Activated CD8-positive, alpha-beta T cell treated with anti-CD3 and anti-CD28 coated beads for 36 hours (primary cell): ENCODE measurements at regions not wholly inside any gene's neighbourhood (a gene's known extent, or its start where the extent isn't known, plus 50 kb on each side); places are given as distances from the start of the nearest gene placed in this dataset.

Experiments
- ATAC-seq: fragments of 200-7000 bp; cut with Tn5 transposase; one replicate; pipeline ENCODE4 v1.10.0; 2021; ENCODE audit warnings: mild to moderate bottlenecking, moderate library complexity
- CTCF ChIA-PET: fragments of 350-600 bp; sonication (Branson Sonifier 250); formaldehyde crosslinking; loops from one replicate; lab custom pipeline; 2021; ENCODE audit warnings: antibody characterized with exemption; lab: Charles Lee
- POLR2A ChIA-PET: fragments of 350-600 bp; sonication (Branson Sonifier 250); formaldehyde crosslinking; loops from one replicate; lab custom pipeline; 2021; ENCODE audit warnings: antibody characterized with exemption; lab: Charles Lee
- DNase-seq: peaks from one replicate; pipeline ENCODE4 v3.0.0-alpha.2; 2020
- H3K27ac Mint-ChIP-seq: one replicate; pipeline ENCODE4 v1.8.0; 2021; ENCODE audit warnings: mild to moderate bottlenecking, mixed read lengths
- H3K27me3 Mint-ChIP-seq: one replicate; pipeline ENCODE4 v1.8.0; 2021; ENCODE audit warnings: mixed read lengths
- H3K36me3 Mint-ChIP-seq: one replicate; pipeline ENCODE4 v1.8.0; 2021; ENCODE audit warnings: low read depth, mixed read lengths
- H3K4me1 Mint-ChIP-seq: one replicate; pipeline ENCODE4 v1.8.0; 2021; ENCODE audit warnings: low read depth, mixed read lengths
- H3K4me3 Mint-ChIP-seq: one replicate; pipeline ENCODE4 v1.8.0; 2021; ENCODE audit warnings: mild to moderate bottlenecking, moderate library complexity, mixed read lengths
- H3K9me3 Mint-ChIP-seq: one replicate; pipeline ENCODE4 v1.8.0; 2021; ENCODE audit warnings: mixed read lengths
- CTCF ChIP-seq: fragments of 200-600 bp; IDR thresholded peaks from one replicate; pipeline ENCODE4 v1.8.0; 2022; ENCODE audit warnings: antibody characterized with exemption, mild to moderate bottlenecking
- intact Hi-C: fragments of 100-400 bp; cut with micrococcal nuclease; formaldehyde crosslinking; loops from one replicate; pipeline ENCODE4 v1.10.0; 2022

GRCh38 chr14:85911044-85911443, 381.1 kb downstream of the FLRT2 start:
- Mint-ChIP-seq H3K9me3 (no peaks in the 10 kb centered on the region), H3K36me3 (no peaks in the 10 kb centered on the region), H3K4me3 (no peak overlapping the region), H3K27me3 (peaks cover 2% of the 10 kb centered on the region), H3K27ac (no peak overlapping the region), H3K4me1 (no peaks in the 10 kb centered on the region)
- ChIA-PET POLR2A (no interaction called here), CTCF (no interaction called here)
- DNase-seq (no peak), ATAC-seq (no peak)
- intact Hi-C loops, result no loop called here
- no peak for TF ChIP-seq CTCF

- Mint-ChIP-seq H3K4me1 (no peaks in the 10 kb centered on the region), H3K4me3 (no peak overlapping the region), H3K27ac (no peak overlapping the region), H3K9me3 (no peaks in the 10 kb centered on the region), H3K36me3 (no peaks in the 10 kb centered on the region), H3K27me3 (peaks cover 5% of the 10 kb centered on the region)
- DNase-seq (no peak), ATAC-seq (no peak)
- intact Hi-C loops, result no loop called here
- no peak for TF ChIP-seq CTCF
- ChIA-PET POLR2A (no interaction called here), CTCF (no interaction called here)
Measured at GRCh38 chr14:85909581-85909980, 379.6 kb downstream of the FLRT2 start.

- Mint-ChIP-seq H3K4me3 (no peak overlapping the region), H3K27me3 (peaks cover 5% of the 10 kb centered on the region), H3K9me3 (no peaks in the 10 kb centered on the region), H3K4me1 (no peaks in the 10 kb centered on the region), H3K27ac (no peak overlapping the region), H3K36me3 (no peaks in the 10 kb centered on the region)
- POLR2A ChIA-PET, result no interaction called here
- ATAC-seq (no peak), DNase-seq (no peak)
- intact Hi-C loops, result no loop called here
- TF ChIP-seq CTCF, result no peak
- CTCF ChIA-PET, result no interaction called here
Measured at GRCh38 chr14:85907536-85907935, 377.6 kb downstream of the FLRT2 start.

- TF ChIP-seq CTCF, result no peak
- POLR2A ChIA-PET, result no interaction called here
- DNase-seq, result no peak
Measured at GRCh38 chr14:85897808-85898207, 367.9 kb downstream of the FLRT2 start.

GRCh38 chr14:85895603-85896002, 365.7 kb downstream of the FLRT2 start:
- DNase-seq (no peak), ATAC-seq (no peak)
- Mint-ChIP-seq H3K36me3 (no peaks in the 10 kb centered on the region), H3K9me3 (no peaks in the 10 kb centered on the region), H3K27me3 (no peaks in the 10 kb centered on the region), H3K4me1 (no peaks in the 10 kb centered on the region), H3K4me3 (no peak overlapping the region), H3K27ac (no peak overlapping the region)
- intact Hi-C loops, result no loop called here
- CTCF ChIA-PET, result no interaction called here
- POLR2A ChIA-PET, result no interaction called here
- no peak for TF ChIP-seq CTCF

More at GRCh38 chr14:85897808-85898207, 367.9 kb downstream of the FLRT2 start:
- Mint-ChIP-seq H3K4me1 (no peaks in the 10 kb centered on the region), H3K27ac (no peak overlapping the region), H3K9me3 (no peaks in the 10 kb centered on the region), H3K36me3 (no peaks in the 10 kb centered on the region), H3K4me3 (no peak overlapping the region), H3K27me3 (peaks cover 4% of the 10 kb centered on the region)
- CTCF ChIA-PET, result no interaction called here
- no peak for ATAC-seq
- intact Hi-C loops, result no loop called here
